ENCODE measurements at regions not wholly inside any gene's neighbourhood (a gene's known extent, or its start where the extent isn't known, plus 50 kb on each side); places are given as distances from the start of the nearest gene placed in this dataset.

- TF ChIP-seq, protein P1, sequence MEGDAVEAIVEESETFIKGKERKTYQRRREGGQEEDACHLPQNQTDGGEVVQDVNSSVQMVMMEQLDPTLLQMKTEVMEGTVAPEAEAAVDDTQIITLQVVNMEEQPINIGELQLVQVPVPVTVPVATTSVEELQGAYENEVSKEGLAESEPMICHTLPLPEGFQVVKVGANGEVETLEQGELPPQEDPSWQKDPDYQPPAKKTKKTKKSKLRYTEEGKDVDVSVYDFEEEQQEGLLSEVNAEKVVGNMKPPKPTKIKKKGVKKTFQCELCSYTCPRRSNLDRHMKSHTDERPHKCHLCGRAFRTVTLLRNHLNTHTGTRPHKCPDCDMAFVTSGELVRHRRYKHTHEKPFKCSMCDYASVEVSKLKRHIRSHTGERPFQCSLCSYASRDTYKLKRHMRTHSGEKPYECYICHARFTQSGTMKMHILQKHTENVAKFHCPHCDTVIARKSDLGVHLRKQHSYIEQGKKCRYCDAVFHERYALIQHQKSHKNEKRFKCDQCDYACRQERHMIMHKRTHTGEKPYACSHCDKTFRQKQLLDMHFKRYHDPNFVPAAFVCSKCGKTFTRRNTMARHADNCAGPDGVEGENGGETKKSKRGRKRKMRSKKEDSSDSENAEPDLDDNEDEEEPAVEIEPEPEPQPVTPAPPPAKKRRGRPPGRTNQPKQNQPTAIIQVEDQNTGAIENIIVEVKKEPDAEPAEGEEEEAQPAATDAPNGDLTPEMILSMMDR (IDR thresholded peaks at IDR 0.05; ENCODE audit: low read depth, low read length, poor library complexity, severe bottlenecking), result no peak
- no peak for TF ChIP-seq EZH2phosphoT487 (IDR thresholded peaks at IDR 0.05; ENCODE audit: borderline replicate concordance, low read length)
These were observed 80.9 kb upstream of the TSPAN11 start for GRCh38 chr12:30845676-30846075.
